Mesenchymal stem cell (in vitro differentiated cells and primary cell): ENCODE measurements at regions not wholly inside any gene's neighbourhood (a gene's known extent, or its start where the extent isn't known, plus 50 kb on each side); places are given as distances from the start of the nearest gene placed in this dataset.

Source experiments
- DNase-seq: peaks from one replicate; pipeline ENCODE4 v3.0.0-alpha.2; 2013
- H2AFZ ChIP-seq: one replicate; pipeline ENCODE4 v1.6.1; 2013; ENCODE audit warnings: low read depth, mild to moderate bottlenecking, control low read depth, inconsistent platforms, low read length, moderate library complexity
- H2AK5ac ChIP-seq: 2 replicates; pipeline ENCODE4 v1.6.1; 2013; ENCODE audit warnings: low read length, moderate library complexity, mild to moderate bottlenecking, inconsistent platforms; ENCODE audit not compliant: severe bottlenecking
- H2BK120ac ChIP-seq: one replicate; pipeline ENCODE4 v1.6.1; 2013; ENCODE audit warnings: low read depth, mild to moderate bottlenecking, inconsistent platforms, low read length, moderate library complexity
- H2BK12ac ChIP-seq, 2 experiments: one replicate each; pipeline ENCODE4 v1.6.1; 2013; ENCODE audit warnings: inconsistent platforms in 2 of 2, low read length in 2 of 2, mild to moderate bottlenecking in 2 of 2, moderate library complexity in 2 of 2, control low read depth in 1 of 2
- H2BK15ac ChIP-seq: one replicate; pipeline ENCODE4 v1.6.1; 2013; ENCODE audit warnings: mild to moderate bottlenecking, low read depth, inconsistent platforms; ENCODE audit not compliant: poor library complexity, severe bottlenecking
- H2BK5ac ChIP-seq: 2 replicates; pipeline ENCODE4 v1.6.1; 2013; ENCODE audit warnings: low read depth, mild to moderate bottlenecking, low read length, control low read depth, inconsistent platforms; ENCODE audit not compliant: poor library complexity, severe bottlenecking
- H3K14ac ChIP-seq, 2 experiments: one replicate each; pipeline ENCODE4 v1.6.1; 2013; ENCODE audit warnings: inconsistent platforms in 2 of 2, low read length in 2 of 2, control low read depth in 1 of 2, mild to moderate bottlenecking in 1 of 2, moderate library complexity in 1 of 2
- H3K18ac ChIP-seq, 2 experiments: one replicate each; pipeline ENCODE4 v1.6.1; 2013; ENCODE audit warnings: inconsistent platforms in 2 of 2, low read length in 2 of 2, control low read depth in 1 of 2, low read depth in 1 of 2, mild to moderate bottlenecking in 1 of 2
- H3K23ac ChIP-seq, 2 experiments: one replicate each; pipeline ENCODE4 v1.6.1; 2013; ENCODE audit warnings: inconsistent platforms in 2 of 2, low read length in 2 of 2, mild to moderate bottlenecking in 2 of 2, moderate library complexity in 2 of 2, control low read depth in 1 of 2
- H3K27ac ChIP-seq: 2 replicates; pipeline ENCODE4 v1.5.1; 2013; ENCODE audit warnings: mild to moderate bottlenecking, moderate library complexity, low read length, control low read depth, inconsistent platforms; ENCODE audit not compliant: poor library complexity, severe bottlenecking
- H3K27me3 ChIP-seq, 2 experiments: 2 replicates each; pipeline versions ENCODE4 v1.6.1 to v1.7.0; 2013; ENCODE audit warnings: low read length in 2 of 2, mild to moderate bottlenecking in 2 of 2, moderate library complexity in 2 of 2, control low read depth in 1 of 2, inconsistent platforms in 1 of 2; ENCODE audit not compliant: control insufficient read depth in 1 of 2, insufficient read depth in 1 of 2
- H3K36me3 ChIP-seq, 2 experiments: 2 replicates each; pipeline versions ENCODE4 v1.6.1 to v1.7.0; 2013; ENCODE audit warnings: low read length in 2 of 2, control low read depth in 1 of 2, inconsistent platforms in 1 of 2, low read depth in 1 of 2, mild to moderate bottlenecking in 1 of 2; ENCODE audit not compliant: insufficient read depth in 2 of 2, control insufficient read depth in 1 of 2
- H3K4ac ChIP-seq, 2 experiments: one replicate each; pipeline ENCODE4 v1.6.1; 2013; ENCODE audit warnings: inconsistent platforms in 2 of 2, low read length in 2 of 2, mild to moderate bottlenecking in 2 of 2, moderate library complexity in 2 of 2, control low read depth in 1 of 2, low read depth in 1 of 2
- H3K4me1 ChIP-seq: 2 replicates; pipeline ENCODE4 v1.6.1; 2013; ENCODE audit warnings: low read depth, low read length, control low read depth; ENCODE audit not compliant: control insufficient read depth, insufficient read depth
- H3K4me2 ChIP-seq: 2 replicates; pipeline ENCODE4 v1.6.1; 2013; ENCODE audit warnings: low read length, mild to moderate bottlenecking, inconsistent platforms; ENCODE audit not compliant: poor library complexity, severe bottlenecking
- H3K4me3 ChIP-seq, 2 experiments: 2 replicates each; pipeline versions ENCODE4 v1.5.1 to v1.7.0; 2013; ENCODE audit warnings: low read length in 2 of 2, mild to moderate bottlenecking in 2 of 2, control low read depth in 1 of 2, low read depth in 1 of 2; ENCODE audit not compliant: insufficient read depth in 1 of 2
- H3K79me1 ChIP-seq: replicated peaks from 2 replicates; pipeline ENCODE4 v1.6.1; 2013; ENCODE audit warnings: mild to moderate bottlenecking, control low read depth, low read length, inconsistent platforms; ENCODE audit not compliant: poor library complexity, severe bottlenecking
- H3K9ac ChIP-seq: 2 replicates; pipeline ENCODE4 v1.7.0; 2013; ENCODE audit warnings: mild to moderate bottlenecking, low read length, moderate library complexity
- H3K9me3 ChIP-seq: 2 replicates; pipeline ENCODE4 v1.7.0; 2013; ENCODE audit warnings: mild to moderate bottlenecking, low read length; ENCODE audit not compliant: control insufficient read depth
- H4K8ac ChIP-seq: one replicate; pipeline ENCODE4 v1.6.1; 2013; ENCODE audit warnings: inconsistent platforms, mild to moderate bottlenecking, low read length, moderate library complexity
- H4K91ac ChIP-seq: one replicate; pipeline ENCODE4 v1.6.1; 2013; ENCODE audit warnings: mild to moderate bottlenecking, low read length, inconsistent platforms
- WGBS: methylation state at CpG from one replicate; pipeline ENCODE4 v1.1.7; 2013; ENCODE audit warnings: mixed read lengths; 5-methylcytosine and 5-hydroxymethylcytosine counted together

- H2AFZ ChIP-seq = peak overlapping the region; percentile 30
- no peak overlapping the region for H2AK5ac ChIP-seq
- H3K9me3 ChIP-seq = no peaks in the 10 kb centered on the region
- H3K36me3 ChIP-seq = no peaks in the 10 kb centered on the region
- H3K27ac ChIP-seq = no peak overlapping the region
- no peaks in the 10 kb centered on the region for H3K79me1 ChIP-seq
- H3K23ac ChIP-seq = no peak overlapping the region
- no peak overlapping the region for H2BK12ac ChIP-seq
- H3K4me2 ChIP-seq = no peak overlapping the region
- H3K27me3 ChIP-seq = no peaks in the 10 kb centered on the region
- DNase-seq = no peak
- 72% methylated on average over 5 of the region's 7 CpGs for WGBS
- H3K4ac ChIP-seq = no peak overlapping the region
- peak overlapping the region; percentile 66 to 71 for H3K18ac ChIP-seq
- no peak overlapping the region for H2BK120ac ChIP-seq
- no peak overlapping the region for H3K9ac ChIP-seq
- H3K4me1 ChIP-seq = peaks cover 8% of the 10 kb centered on the region
- no peak overlapping the region for H2BK5ac ChIP-seq
- H2BK15ac ChIP-seq = no peak overlapping the region
- H4K8ac ChIP-seq = peak overlapping the region; percentile 80
- H3K4me3 ChIP-seq = no peak overlapping the region
- H3K14ac ChIP-seq = no peak overlapping the region
- no peak overlapping the region for H4K91ac ChIP-seq
Measured at GRCh38 chr4:140243278-140243753, 89.3 kb upstream of the MAML3 start.

GRCh38 chr4:140242357-140243277, 88.6 kb upstream of the MAML3 start:
- H2BK12ac ChIP-seq = no peak overlapping the region
- H4K8ac ChIP-seq = no peak overlapping the region
- H4K91ac ChIP-seq = no peak overlapping the region
- no peak overlapping the region for H2AK5ac ChIP-seq
- H3K4me1 ChIP-seq = peaks cover 14% of the 10 kb centered on the region
- no peak overlapping the region for H3K4ac ChIP-seq
- no peaks in the 10 kb centered on the region for H3K36me3 ChIP-seq
- no peak overlapping the region for H3K14ac ChIP-seq
- H3K4me3 ChIP-seq = no peak overlapping the region
- no peak overlapping the region for H2BK120ac ChIP-seq
- no peak overlapping the region for H3K27ac ChIP-seq
- peak overlapping the region in 1 of 2 experiments; percentile 71 for H3K18ac ChIP-seq
- no peaks in the 10 kb centered on the region for H3K79me1 ChIP-seq
- no peak overlapping the region for H3K9ac ChIP-seq
- no peak overlapping the region for H3K23ac ChIP-seq
- no peaks in the 10 kb centered on the region for H3K9me3 ChIP-seq
- DNase-seq = no peak
- no peaks in the 10 kb centered on the region for H3K27me3 ChIP-seq
- H2BK5ac ChIP-seq = no peak overlapping the region
- H2AFZ ChIP-seq = no peak overlapping the region
- 93% methylated on average over 5 of the region's 8 CpGs for WGBS
- H2BK15ac ChIP-seq = no peak overlapping the region
- no peak overlapping the region for H3K4me2 ChIP-seq

GRCh38 chr4:140240237-140240636, 86.3 kb upstream of the MAML3 start:
- Histone ChIP-seq H3K27ac (no peak overlapping the region), H3K4me1 (peaks cover 16% of the 10 kb centered on the region), H3K4me3 (no peak overlapping the region), H3K27me3 (no peaks in the 10 kb centered on the region), H2BK15ac (no peak overlapping the region), H3K23ac (no peak overlapping the region), H2AFZ (no peak overlapping the region), H2AK5ac (no peak overlapping the region), H3K9ac (no peak overlapping the region), H2BK5ac (no peak overlapping the region), H2BK120ac (no peak overlapping the region), H3K79me1 (no peaks in the 10 kb centered on the region), H2BK12ac (no peak overlapping the region), H4K91ac (no peak overlapping the region), H4K8ac (no peak overlapping the region), H3K36me3 (no peaks in the 10 kb centered on the region), H3K14ac (no peak overlapping the region), H3K9me3 (no peaks in the 10 kb centered on the region), H3K4ac (no peak overlapping the region), H3K18ac (no peak overlapping the region), H3K4me2 (no peak overlapping the region)
- DNase-seq = no peak
- 81% methylated on average over 6 of the region's 6 CpGs for WGBS

DNA sequence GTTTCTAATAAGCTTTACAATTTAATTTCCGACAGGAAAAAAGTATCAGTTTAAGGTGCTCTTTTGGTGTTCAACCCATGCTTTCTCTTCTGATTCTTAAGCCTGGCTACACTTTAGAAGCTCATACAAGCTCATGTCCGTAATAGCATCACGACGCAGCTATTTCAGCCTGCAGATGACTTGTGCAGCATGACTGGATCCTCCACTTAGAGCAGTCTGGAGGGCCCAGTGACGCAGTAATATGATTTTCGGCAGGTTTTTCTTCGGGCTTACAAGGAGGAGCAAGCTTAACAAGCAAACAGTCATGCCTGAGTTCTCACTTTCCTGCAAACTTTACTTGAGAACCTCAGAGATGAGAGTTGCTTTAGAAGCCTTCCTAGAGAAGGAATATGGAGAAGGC, 85.3 kb upstream of the MAML3 start:
- Histone ChIP-seq H3K9me3 (no peaks in the 10 kb centered on the region), H3K4me3 (no peak overlapping the region), H3K27me3 (no peaks in the 10 kb centered on the region), H3K23ac (no peak overlapping the region), H2BK5ac (no peak overlapping the region), H3K4me2 (no peak overlapping the region), H4K8ac (no peak overlapping the region), H3K27ac (no peak overlapping the region), H4K91ac (no peak overlapping the region), H3K79me1 (no peaks in the 10 kb centered on the region), H2BK15ac (no peak overlapping the region), H3K18ac (no peak overlapping the region), H2BK120ac (no peak overlapping the region), H2AFZ (no peak overlapping the region), H2AK5ac (no peak overlapping the region), H3K4me1 (peaks cover 16% of the 10 kb centered on the region), H3K14ac (no peak overlapping the region), H3K9ac (peak overlapping the region; percentile 86), H3K4ac (no peak overlapping the region), H3K36me3 (no peaks in the 10 kb centered on the region), H2BK12ac (peak overlapping the region in 1 of 2 experiments; percentile 1)
- DNase-seq = no peak
- 98% methylated on average over 7 of the region's 7 CpGs for WGBS
